ENCODE measurements at regions not wholly inside any gene's neighbourhood (a gene's known extent, or its start where the extent isn't known, plus 50 kb on each side); places are given as distances from the start of the nearest gene placed in this dataset.

DNA sequence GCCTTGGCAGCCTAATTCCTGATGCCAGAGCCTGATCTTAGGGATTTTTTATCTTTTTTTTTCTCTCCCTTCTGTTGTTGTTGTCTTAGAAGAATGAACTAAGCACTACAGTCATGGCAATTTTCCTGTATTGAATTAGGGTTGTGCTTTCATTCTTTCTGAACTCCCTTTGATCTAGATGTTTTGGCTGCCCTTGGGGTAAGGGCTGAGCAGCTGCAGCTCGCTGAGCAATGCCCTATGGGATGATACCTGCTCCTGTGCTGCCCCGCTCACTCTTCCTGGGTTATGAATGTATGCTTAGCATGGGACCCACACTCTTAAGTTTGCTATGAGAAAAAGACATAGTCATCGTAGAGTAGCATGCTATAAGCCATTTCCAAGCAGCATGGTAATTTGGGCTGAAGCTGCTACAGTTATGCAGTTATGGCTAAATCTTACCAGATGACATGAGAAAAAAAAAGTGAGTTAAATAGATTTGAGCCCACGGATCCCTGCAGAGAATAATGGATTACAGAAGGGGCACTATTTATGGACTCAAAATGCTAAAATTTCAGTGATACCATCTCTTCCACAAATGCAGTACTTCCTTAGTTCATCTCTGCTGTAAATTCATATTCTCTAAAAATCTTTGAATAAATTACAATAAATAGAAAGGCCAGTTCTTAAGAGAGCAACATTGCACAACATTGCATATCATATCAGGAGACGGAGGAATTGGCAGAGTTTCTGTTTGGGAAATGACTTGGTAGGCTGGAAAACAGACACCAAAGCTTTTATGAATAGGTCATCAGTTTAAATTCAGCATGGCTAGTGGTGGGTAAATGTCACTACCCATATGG lies 79.2 kb upstream of the PTHLH start:
- Histone ChIP-seq H3K4me2 (ENCODE audit: insufficient read depth, low read length) (no peak overlapping the region), H4K20me1 (replicated peaks; ENCODE audit: control insufficient read depth, extremely low read depth, insufficient read depth, low read length) (no peaks in the 10 kb centered on the region), H3K4me1 (ENCODE audit: control insufficient read depth, extremely low read depth, insufficient read depth, low read length) (no peaks in the 10 kb centered on the region), H3K27me3 (ENCODE audit: control insufficient read depth in 2 of 2, insufficient read depth in 2 of 2, low read length in 2 of 2) (no peaks in the 10 kb centered on the region), H3K36me3 (ENCODE audit: control insufficient read depth in 2 of 2, extremely low read depth in 1 of 2, insufficient read depth in 2 of 2, low read length in 2 of 2) (no peaks in the 10 kb centered on the region), H3K4me3 (replicated peaks in 1 of 3; ENCODE audit: insufficient read depth in 1 of 3, low read depth in 1 of 3, low read length in 3 of 3) (no peak overlapping the region), H3K9me1 (replicated peaks; ENCODE audit: control insufficient read depth, extremely low read depth, insufficient read depth, low read length) (no peaks in the 10 kb centered on the region), H3K27ac (ENCODE audit: insufficient read depth, low read depth, low read length) (no peak overlapping the region), H3K9ac (replicated peaks; ENCODE audit: extremely low read depth, insufficient read depth, low read length) (no peak overlapping the region), H2AFZ (ENCODE audit: low read depth, low read length) (no peak overlapping the region), H3K79me2 (ENCODE audit: control insufficient read depth, insufficient read depth, low read length) (no peaks in the 10 kb centered on the region), H3K9me3 (replicated peaks; ENCODE audit: control insufficient read depth, insufficient read depth, low read length) (no peaks in the 10 kb centered on the region)
- ChIA-PET CTCF (interaction anchor here (1.6 kb wide), 1 partner anchor 45 kb away, joined by 3 read pairs; no protein-coding TSS in a partner anchor), POLR2A (no interaction called here)
- no peak for FAIRE-seq
- no peak for TF ChIP-seq FOS (IDR thresholded peaks at IDR 0.05; ENCODE audit: borderline replicate concordance, insufficient read depth, low read length)
- TF ChIP-seq, protein P1, sequence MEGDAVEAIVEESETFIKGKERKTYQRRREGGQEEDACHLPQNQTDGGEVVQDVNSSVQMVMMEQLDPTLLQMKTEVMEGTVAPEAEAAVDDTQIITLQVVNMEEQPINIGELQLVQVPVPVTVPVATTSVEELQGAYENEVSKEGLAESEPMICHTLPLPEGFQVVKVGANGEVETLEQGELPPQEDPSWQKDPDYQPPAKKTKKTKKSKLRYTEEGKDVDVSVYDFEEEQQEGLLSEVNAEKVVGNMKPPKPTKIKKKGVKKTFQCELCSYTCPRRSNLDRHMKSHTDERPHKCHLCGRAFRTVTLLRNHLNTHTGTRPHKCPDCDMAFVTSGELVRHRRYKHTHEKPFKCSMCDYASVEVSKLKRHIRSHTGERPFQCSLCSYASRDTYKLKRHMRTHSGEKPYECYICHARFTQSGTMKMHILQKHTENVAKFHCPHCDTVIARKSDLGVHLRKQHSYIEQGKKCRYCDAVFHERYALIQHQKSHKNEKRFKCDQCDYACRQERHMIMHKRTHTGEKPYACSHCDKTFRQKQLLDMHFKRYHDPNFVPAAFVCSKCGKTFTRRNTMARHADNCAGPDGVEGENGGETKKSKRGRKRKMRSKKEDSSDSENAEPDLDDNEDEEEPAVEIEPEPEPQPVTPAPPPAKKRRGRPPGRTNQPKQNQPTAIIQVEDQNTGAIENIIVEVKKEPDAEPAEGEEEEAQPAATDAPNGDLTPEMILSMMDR (IDR thresholded peaks at IDR 0.05; ENCODE audit: extremely low read depth in 1 of 2, insufficient read depth in 1 of 2, low read depth in 1 of 2, low read length in 2 of 2): no peak
- TF ChIP-seq EZH2 (IDR thresholded peaks at IDR 0.05; ENCODE audit: borderline replicate concordance, low read depth, low read length, severe bottlenecking): no peak
- no peak for TF ChIP-seq JUN (IDR thresholded peaks at IDR 0.05; ENCODE audit: borderline replicate concordance, insufficient read depth, insufficient read length, low read depth)
- TF ChIP-seq, protein P2, sequence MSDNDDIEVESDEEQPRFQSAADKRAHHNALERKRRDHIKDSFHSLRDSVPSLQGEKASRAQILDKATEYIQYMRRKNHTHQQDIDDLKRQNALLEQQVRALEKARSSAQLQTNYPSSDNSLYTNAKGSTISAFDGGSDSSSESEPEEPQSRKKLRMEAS (IDR thresholded peaks at IDR 0.05; ENCODE audit: insufficient read depth, insufficient read length): no peak
- TF ChIP-seq GATA2 (IDR thresholded peaks at IDR 0.05; ENCODE audit: insufficient read depth, insufficient read length, low read depth, low read length): no peak
- no peak for TF ChIP-seq MYC (IDR thresholded peaks at IDR 0.05; ENCODE audit: low read depth, low read length)
- intact Hi-C loops (cut with micrococcal nuclease): no loop called here
- no TSS peak for BruUV-seq (replicated peaks)
- dilution Hi-C loops (cut with MboI; ENCODE audit: extremely low pct_ligation_motif_present, low sequenced_read_pairs): no loop called here
- no peak for DNase-seq (ENCODE audit: low read depth, low spot score)
